WERI-Rb-1 (cell line): ENCODE measurements at regions not wholly inside any gene's neighbourhood (a gene's known extent, or its start where the extent isn't known, plus 50 kb on each side); places are given as distances from the start of the nearest gene placed in this dataset.

Experiments
- DNase-seq: peaks from one replicate; pipeline ENCODE4 v3.0.0-alpha.2; 2020
- H3K27ac ChIP-seq: fragments of 250-450 bp; sonication (Bioruptor Pico); 2 replicates; pipeline ENCODE4 v1.5.1; 2020; ENCODE audit warnings: mild to moderate bottlenecking, moderate library complexity
- H3K27me3 ChIP-seq: fragments of 250-450 bp; sonication (Bioruptor Pico); 2 replicates; pipeline ENCODE4 v1.5.1; 2021; ENCODE audit warnings: mild to moderate bottlenecking, low read depth, moderate library complexity; ENCODE audit not compliant: insufficient read depth, severe bottlenecking
- H3K36me3 ChIP-seq: fragments of 250-450 bp; sonication (Bioruptor Pico); 2 replicates; pipeline ENCODE4 v1.5.1; 2020; ENCODE audit warnings: mild to moderate bottlenecking, moderate library complexity
- H3K4me3 ChIP-seq: 2 replicates; pipeline ENCODE4 v1.5.1; 2011; ENCODE audit warnings: low read depth, mild to moderate bottlenecking, control low read depth, low read length
- H3K9me3 ChIP-seq: fragments of 250-450 bp; sonication (Bioruptor Pico); 2 replicates; pipeline ENCODE4 v1.5.1; 2021; ENCODE audit warnings: mild to moderate bottlenecking, moderate library complexity; ENCODE audit not compliant: severe bottlenecking
- CTCF ChIP-seq: IDR thresholded peaks from 2 replicates; pipeline ENCODE4 v1.5.1; 2011; ENCODE audit warnings: low read depth, mild to moderate bottlenecking, control low read depth, inconsistent platforms, low read length

DNA sequence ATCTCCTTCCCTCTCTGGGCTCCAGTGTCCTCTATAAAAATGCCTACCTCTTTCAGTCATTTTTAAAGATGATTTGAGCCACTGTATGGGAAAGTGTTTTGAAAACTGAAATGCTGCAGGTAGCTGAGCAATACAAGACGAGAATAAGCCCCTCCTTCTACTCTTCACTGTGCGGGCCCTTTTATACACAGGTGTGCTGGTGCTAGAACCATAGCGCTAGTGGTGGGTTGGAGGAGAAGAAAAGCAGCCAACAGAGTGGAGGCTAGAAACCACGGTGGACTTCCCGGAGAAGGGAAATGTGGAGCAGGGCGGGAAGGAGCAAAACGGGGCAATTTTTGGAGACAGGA, 58.2 kb upstream of the DLX4 start:
- Histone ChIP-seq H3K27me3 (no peaks in the 10 kb centered on the region), H3K36me3 (no peaks in the 10 kb centered on the region), H3K4me3 (no peak overlapping the region), H3K9me3 (no peaks in the 10 kb centered on the region), H3K27ac (no peak overlapping the region)
- no peak for DNase-seq
- TF ChIP-seq CTCF = no peak

GRCh38 chr17:49911719-49912118, 57.3 kb upstream of the DLX4 start:
- peak overlapping the region; percentile 64 for H3K27ac ChIP-seq
- H3K36me3 ChIP-seq = no peaks in the 10 kb centered on the region
- no peak overlapping the region for H3K4me3 ChIP-seq
- peak; percentile 57 for DNase-seq
- no peaks in the 10 kb centered on the region for H3K9me3 ChIP-seq
- no peak for TF ChIP-seq CTCF
- no peaks in the 10 kb centered on the region for H3K27me3 ChIP-seq

GRCh38 chr17:49913226-49914095, 55.5 kb upstream of the DLX4 start:
- DNase-seq = no peak
- Histone ChIP-seq H3K36me3 (no peaks in the 10 kb centered on the region), H3K4me3 (no peak overlapping the region), H3K27ac (peak overlapping the region; percentile 64), H3K9me3 (no peaks in the 10 kb centered on the region), H3K27me3 (no peaks in the 10 kb centered on the region)
- TF ChIP-seq CTCF = no peak

GRCh38 chr17:49914096-49914490, 54.9 kb upstream of the DLX4 start:
- Histone ChIP-seq H3K27me3 (no peaks in the 10 kb centered on the region), H3K27ac (peak overlapping the region; percentile 64)

DNA sequence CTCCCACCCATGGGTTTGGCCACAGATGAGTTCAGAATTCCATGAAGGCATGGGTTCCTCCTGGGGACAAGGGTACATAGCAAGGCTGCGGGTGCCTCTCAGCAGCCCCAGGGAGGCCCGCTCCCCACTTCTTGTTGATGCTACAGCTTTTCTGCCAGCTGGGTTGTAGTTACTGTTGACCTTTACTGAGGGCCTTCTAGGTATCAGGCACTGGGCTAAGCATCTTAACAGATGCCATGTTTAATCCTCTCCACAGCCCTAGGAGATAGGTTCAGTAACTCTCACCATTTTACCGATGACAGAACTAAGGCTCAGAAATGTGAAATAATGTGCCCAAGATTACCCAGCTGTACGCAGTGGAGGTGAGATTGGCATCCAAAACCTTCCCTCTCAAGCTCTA, 54.3 kb upstream of the DLX4 start:
- DNase-seq = peak; percentile 68
- Histone ChIP-seq H3K36me3 (no peaks in the 10 kb centered on the region), H3K4me3 (no peak overlapping the region), H3K9me3 (no peaks in the 10 kb centered on the region), H3K27me3 (no peaks in the 10 kb centered on the region), H3K27ac (peak overlapping the region; percentile 64)
- TF ChIP-seq CTCF = no peak

More at GRCh38 chr17:49914096-49914490, 54.9 kb upstream of the DLX4 start:
- DNase-seq = peak; percentile 84
- Histone ChIP-seq H3K4me3 (no peak overlapping the region), H3K9me3 (no peaks in the 10 kb centered on the region), H3K36me3 (no peaks in the 10 kb centered on the region)
- TF ChIP-seq CTCF = no peak

DNA sequence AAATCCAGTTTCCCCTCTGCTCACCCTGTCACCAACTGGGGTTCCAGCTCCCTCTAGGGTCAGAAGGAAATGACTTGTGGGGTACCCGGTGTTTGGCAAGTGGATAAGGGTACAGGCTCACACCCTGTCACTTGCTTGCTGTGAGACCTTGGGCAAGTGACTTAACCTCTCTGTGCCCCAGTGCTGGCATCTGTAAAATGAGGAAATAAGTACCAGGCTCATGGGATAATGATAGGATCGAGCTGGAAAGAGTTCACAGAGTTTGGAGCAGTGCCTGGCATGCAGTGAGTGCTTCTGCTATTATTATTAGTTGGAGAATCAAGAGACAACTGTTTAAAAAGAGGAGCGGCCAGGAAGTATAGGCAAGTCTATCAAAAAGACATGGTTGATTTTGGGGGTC, 53.7 kb upstream of the DLX4 start:
- no peak for TF ChIP-seq CTCF
- DNase-seq = no peak
- Histone ChIP-seq H3K36me3 (no peaks in the 10 kb centered on the region), H3K4me3 (no peak overlapping the region), H3K27me3 (no peaks in the 10 kb centered on the region), H3K9me3 (no peaks in the 10 kb centered on the region), H3K27ac (peak overlapping the region; percentile 64)
